NCI-H2196 (cell line): ENCODE measurements at regions not wholly inside any gene's neighbourhood (a gene's known extent, or its start where the extent isn't known, plus 50 kb on each side); places are given as distances from the start of the nearest gene placed in this dataset.
"Not testable (repeated sequence)": the region's sequence is repeated elsewhere in the genome, so short reads cannot be mapped to it uniquely, and the experiment has no call there.

ENCODE experiments used
- DNase-seq: peaks from one replicate; lab custom pipeline; 2025; ENCODE audit not compliant: unreplicated experiment; lab: John Stamatoyannopoulos, UW

- not testable (repeated sequence) for DNase-seq
Measured at GRCh38 chr4:55696424-55696823, 60.3 kb upstream of the NMU start.

GRCh38 chr4:55706541-55706940 is 70.4 kb upstream of the NMU start:
- DNase-seq, result no peak

- no peak for DNase-seq
Measured at GRCh38 chr4:55707507-55707906, 71.4 kb upstream of the NMU start.

- not testable (repeated sequence) for DNase-seq
Measured at GRCh38 chr4:55707991-55708390, 71.9 kb upstream of the NMU start.

GRCh38 chr4:55712835-55713234 is 76.7 kb upstream of the NMU start:
- DNase-seq, result not testable (repeated sequence)

GRCh38 chr4:55721651-55722050 is 85.6 kb upstream of the NMU start:
- no peak for DNase-seq

GRCh38 chr4:55722132-55722531 is 86.0 kb upstream of the NMU start:
- DNase-seq, result no peak

- DNase-seq, result no peak
Measured at GRCh38 chr4:55723403-55723802, 87.3 kb upstream of the NMU start.

- DNase-seq, result no peak
Measured at GRCh38 chr4:55725057-55725456, 89.0 kb upstream of the NMU start.

- no peak for DNase-seq
Measured at GRCh38 chr4:55727746-55728145, 91.6 kb upstream of the NMU start.

GRCh38 chr4:55729351-55730279 is 90.0 kb upstream of the EXOC1L start:
- DNase-seq, result no peak

GRCh38 chr4:55730280-55730931 is 89.2 kb upstream of the EXOC1L start:
- DNase-seq, result no peak

- no peak for DNase-seq
Measured at GRCh38 chr4:55731959-55732358, 87.6 kb upstream of the EXOC1L start.

- no peak for DNase-seq
Measured at GRCh38 chr4:55732864-55733263, 86.7 kb upstream of the EXOC1L start.

- DNase-seq, result peak; percentile 3
Measured at GRCh38 chr4:55733932-55734331, 85.7 kb upstream of the EXOC1L start.

- no peak for DNase-seq
Measured at GRCh38 chr4:55736605-55737183, 82.9 kb upstream of the EXOC1L start.

GRCh38 chr4:55742655-55743202 is 76.9 kb upstream of the EXOC1L start:
- DNase-seq, result no peak

- no peak for DNase-seq
Measured at GRCh38 chr4:55744369-55744768, 75.2 kb upstream of the EXOC1L start.

- no peak for DNase-seq
Measured at GRCh38 chr4:55745014-55745413, 74.6 kb upstream of the EXOC1L start.

GRCh38 chr4:55747793-55748192 is 71.8 kb upstream of the EXOC1L start:
- no peak for DNase-seq

- DNase-seq, result no peak
Measured at GRCh38 chr4:55749666-55750065, 69.9 kb upstream of the EXOC1L start.

GRCh38 chr4:55752810-55753209 is 66.8 kb upstream of the EXOC1L start:
- DNase-seq, result no peak
